Peyer's patch (tissue), 4 donors: ENCODE measurements at regions not wholly inside any gene's neighbourhood (a gene's known extent, or its start where the extent isn't known, plus 50 kb on each side); places are given as distances from the start of the nearest gene placed in this dataset.

ENCODE experiments used
- CTCF ChIP-seq, 6 experiments: fragments of 450-650 bp in 4 of 6; fragments of 200-600 bp in 2 of 6; sonication (generic) in 1 of 6; IDR thresholded peaks; one replicate each; pipeline ENCODE4 v1.5.1; 2017 to 2019; ENCODE audit warnings: antibody characterized with exemption in 6 of 6, mild to moderate bottlenecking in 3 of 6, moderate library complexity in 1 of 6
- POLR2A ChIP-seq, 2 donors: fragments of 450-650 bp; IDR thresholded peaks; one replicate each; pipeline ENCODE4 v1.5.1; 2017; ENCODE audit warnings: antibody characterized with exemption in 2 of 2, mild to moderate bottlenecking in 2 of 2, moderate library complexity in 2 of 2

GRCh38 chr13:106416645-106417044 lies 118.8 kb downstream of the EFNB2 start:
- TF ChIP-seq CTCF (IDR thresholded peaks at IDR 0.05) (no peak), POLR2A (IDR thresholded peaks at IDR 0.05) (no peak)
